GM23338 (cell line): ENCODE measurements at regions not wholly inside any gene's neighbourhood (a gene's known extent, or its start where the extent isn't known, plus 50 kb on each side); places are given as distances from the start of the nearest gene placed in this dataset.

Experiments
- ATAC-seq: fragments of 200-7000 bp; cut with Tn5 transposase; 3 replicates; pipeline ENCODE4 v1.9.1; 2020
- DNase-seq: peaks from one replicate; pipeline ENCODE4 v3.0.0-alpha.2; 2015; ENCODE audit warnings: low spot score
- H2AFZ ChIP-seq: fragments of 200-600 bp; sonication (generic); 2 replicates; pipeline ENCODE4 v1.8.0; 2016; ENCODE audit warnings: antibody characterized with exemption, mild to moderate bottlenecking, moderate library complexity
- H3F3A ChIP-seq: fragments of 200-600 bp; sonication (generic); replicated peaks from 2 replicates; pipeline ENCODE4 v1.8.0; 2017; ENCODE audit warnings: antibody characterized with exemption, mixed run types, low read depth
- H3K27ac ChIP-seq: fragments of 200-600 bp; sonication (generic); 2 replicates; pipeline ENCODE4 v1.6.1; 2016; ENCODE audit warnings: low read depth
- H3K27me3 ChIP-seq: fragments of 200-600 bp; sonication (generic); 2 replicates; pipeline ENCODE4 v1.8.0; 2016; ENCODE audit warnings: mild to moderate bottlenecking, mixed run types, moderate library complexity; ENCODE audit not compliant: insufficient read depth
- H3K36me3 ChIP-seq: fragments of 200-600 bp; sonication (generic); 2 replicates; pipeline ENCODE4 v1.8.0; 2016; ENCODE audit warnings: mild to moderate bottlenecking; ENCODE audit not compliant: insufficient read depth
- H3K4me1 ChIP-seq: fragments of 200-600 bp; sonication (generic); 2 replicates; pipeline ENCODE4 v1.8.0; 2016; ENCODE audit warnings: mild to moderate bottlenecking, moderate library complexity; ENCODE audit not compliant: insufficient read depth
- H3K4me2 ChIP-seq: fragments of 200-600 bp; sonication (generic); 2 replicates; pipeline ENCODE4 v1.7.1; 2017; ENCODE audit warnings: mixed run types
- H3K4me3 ChIP-seq: fragments of 200-600 bp; sonication (generic); 2 replicates; pipeline ENCODE4 v1.6.1; 2016; ENCODE audit warnings: mixed run types
- H3K79me2 ChIP-seq: fragments of 200-600 bp; sonication (generic); replicated peaks from 2 replicates; pipeline ENCODE4 v1.8.0; 2017; ENCODE audit warnings: mild to moderate bottlenecking; ENCODE audit not compliant: insufficient read depth
- H3K9me2 ChIP-seq: fragments of 200-600 bp; sonication (generic); 2 replicates; pipeline ENCODE4 v1.8.0; 2017; ENCODE audit not compliant: insufficient read depth
- H4K20me1 ChIP-seq: fragments of 200-600 bp; sonication (generic); replicated peaks from 2 replicates; pipeline ENCODE4 v1.8.0; 2017; ENCODE audit warnings: mild to moderate bottlenecking; ENCODE audit not compliant: insufficient read depth
- H3K27ac Mint-ChIP-seq: 2 replicates; pipeline ENCODE4 v1.8.0; 2020; ENCODE audit warnings: inconsistent platforms, mild to moderate bottlenecking, moderate library complexity, mixed read lengths
- H3K27me3 Mint-ChIP-seq: 3 replicates; pipeline ENCODE4 v1.8.0; 2022; ENCODE audit warnings: low read depth, mild to moderate bottlenecking, moderate library complexity, mixed read lengths, inconsistent platforms; ENCODE audit not compliant: insufficient read depth, poor library complexity
- H3K36me3 Mint-ChIP-seq: 3 replicates; pipeline ENCODE4 v1.8.0; 2021; ENCODE audit warnings: low read depth, mild to moderate bottlenecking, inconsistent platforms, moderate library complexity, mixed read lengths
- H3K4me1 Mint-ChIP-seq: 3 replicates; pipeline ENCODE4 v1.8.0; 2020; ENCODE audit warnings: mild to moderate bottlenecking, inconsistent platforms, mixed read lengths
- H3K4me3 Mint-ChIP-seq: 3 replicates; pipeline ENCODE4 v1.8.0; 2021; ENCODE audit warnings: moderate library complexity, mild to moderate bottlenecking, inconsistent platforms, mixed read lengths
- H3K9me3 Mint-ChIP-seq: 3 replicates; pipeline ENCODE4 v1.8.0; 2020; ENCODE audit warnings: moderate library complexity, mild to moderate bottlenecking, inconsistent platforms, mixed read lengths
- CREB1 ChIP-seq: fragments of 250-450 bp; sonication (Bioruptor Pico); IDR thresholded peaks from 2 replicates; pipeline ENCODE4 v1.5.0; 2020; ENCODE audit warnings: low read depth, mild to moderate bottlenecking, moderate library complexity
- CTCF ChIP-seq, 2 experiments: fragments of 200-600 bp in 1 of 2; sonication (generic) in 1 of 2; conservative IDR thresholded peaks; 2 replicates each; pipeline versions ENCODE4 v1.5.1 to v1.6.1; 2016 to 2017; ENCODE audit warnings: antibody characterized with exemption in 2 of 2, low read depth in 2 of 2, mild to moderate bottlenecking in 2 of 2, moderate library complexity in 1 of 2
- ETS1 ChIP-seq: IDR thresholded peaks from 2 replicates; pipeline ENCODE4 v1.6.1; 2016; ENCODE audit warnings: antibody characterized with exemption
- EZH2 ChIP-seq: fragments of 200-600 bp; sonication (generic); IDR thresholded peaks from one replicate; pipeline ENCODE4 v1.8.0; 2017; ENCODE audit warnings: antibody characterized with exemption, mild to moderate bottlenecking, low read depth; ENCODE audit not compliant: unreplicated experiment
- JUNB ChIP-seq: IDR thresholded peaks from one replicate; pipeline ENCODE4 v1.6.1; 2016; ENCODE audit warnings: antibody characterized with exemption; ENCODE audit not compliant: unreplicated experiment
- POLR2AphosphoS5 ChIP-seq: IDR thresholded peaks from 2 replicates; pipeline ENCODE4 v1.6.1; 2016; ENCODE audit warnings: antibody characterized with exemption, low read depth
- REST ChIP-seq: IDR thresholded peaks from one replicate; pipeline ENCODE4 v1.6.1; 2018; ENCODE audit warnings: antibody characterized with exemption; ENCODE audit not compliant: unreplicated experiment
- STAT1 ChIP-seq: IDR thresholded peaks from one replicate; pipeline ENCODE4 v1.6.1; 2016; ENCODE audit warnings: antibody characterized with exemption; ENCODE audit not compliant: unreplicated experiment
- ZNF114 ChIP-seq: fragments of 250-450 bp; sonication (Bioruptor Pico); IDR thresholded peaks from 2 replicates; pipeline ENCODE4 v1.5.0; 2020; ENCODE audit warnings: mild to moderate bottlenecking, moderate library complexity
- ZNF331 ChIP-seq: fragments of 250-450 bp; sonication (Bioruptor Pico); IDR thresholded peaks from 2 replicates; pipeline ENCODE4 v1.5.0; 2020; ENCODE audit warnings: low read depth, mild to moderate bottlenecking, moderate library complexity
- ZNF462 ChIP-seq: fragments of 250-450 bp; sonication (Bioruptor Pico); IDR thresholded peaks from 2 replicates; pipeline ENCODE4 v1.5.0; 2020; ENCODE audit warnings: mild to moderate bottlenecking, moderate library complexity

GRCh38 chr1:190747704-190748103, 270.0 kb upstream of the BRINP3 start (continued):
- TF ChIP-seq ZNF462, result no peak
- no peak for TF ChIP-seq ZNF114
- no peak for TF ChIP-seq CTCF (conservative IDR thresholded peaks at IDR 0.05; ENCODE audit: low read depth in 2 of 2)

GRCh38 chr1:190752131-190752530, 274.5 kb upstream of the BRINP3 start:
- Mint-ChIP-seq H3K27ac (no peak overlapping the region), H3K27me3 (no peaks in the 10 kb centered on the region), H3K4me1 (no peaks in the 10 kb centered on the region), H3K4me3 (no peak overlapping the region), H3K36me3 (no peaks in the 10 kb centered on the region), H3K9me3 (no peaks in the 10 kb centered on the region)
- Histone ChIP-seq H2AFZ (no peak overlapping the region), H3K4me3 (no peak overlapping the region), H3K4me1 (no peaks in the 10 kb centered on the region), H3K27me3 (no peaks in the 10 kb centered on the region), H3K4me2 (no peak overlapping the region), H3K27ac (no peak overlapping the region), H3F3A (no peaks in the 10 kb centered on the region), H4K20me1 (no peaks in the 10 kb centered on the region), H3K79me2 (no peaks in the 10 kb centered on the region), H3K9me2 (no peaks in the 10 kb centered on the region), H3K36me3 (no peaks in the 10 kb centered on the region)
- ATAC-seq (no peak), DNase-seq (no peak)
- TF ChIP-seq ZNF114 (no peak), REST (no peak), JUNB (no peak), POLR2AphosphoS5 (no peak), CREB1 (no peak), STAT1 (no peak), CTCF (conservative IDR thresholded peaks at IDR 0.05; ENCODE audit: low read depth in 2 of 2) (no peak), EZH2 (no peak), ETS1 (no peak), ZNF331 (no peak)
